Endometrium (tissue), 2 donors: ENCODE measurements at regions not wholly inside any gene's neighbourhood (a gene's known extent, or its start where the extent isn't known, plus 50 kb on each side); places are given as distances from the start of the nearest gene placed in this dataset.
A peak's percentile ranks its signal among the peaks of the same experiment; 100 is the strongest.

ENCODE experiments used
- FAIRE-seq: peaks from 2 replicates; lab custom pipeline; 2012; peaks lifted over from hg19 to GRCh38; lab: Jason Lieb, UNC
- donor health status: control.
- donor health status: control.

DNA sequence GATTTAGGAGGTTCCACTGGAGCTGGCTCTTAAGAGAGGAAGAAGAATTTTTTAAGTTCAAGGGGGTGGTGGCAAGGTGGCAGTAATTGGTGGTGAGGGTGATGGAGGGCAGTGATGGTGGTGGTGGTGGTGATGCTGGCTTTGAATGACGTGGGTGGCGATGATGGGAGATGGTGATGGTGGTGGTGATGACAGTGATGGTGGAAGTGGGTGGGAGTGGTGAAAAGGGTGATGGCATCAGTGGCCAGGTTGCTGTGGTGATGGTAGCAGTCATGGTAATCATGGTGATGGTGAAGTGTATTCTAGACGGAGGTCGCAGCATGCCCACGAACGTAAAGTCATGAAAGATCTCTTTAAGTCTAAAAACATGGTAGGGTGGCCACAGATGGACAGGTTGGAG lies 197.3 kb downstream of the PTEN start:
- FAIRE-seq = no peak

GRCh38 chr10:88062385-88062784 lies 199.0 kb downstream of the PTEN start:
- FAIRE-seq = no peak

DNA sequence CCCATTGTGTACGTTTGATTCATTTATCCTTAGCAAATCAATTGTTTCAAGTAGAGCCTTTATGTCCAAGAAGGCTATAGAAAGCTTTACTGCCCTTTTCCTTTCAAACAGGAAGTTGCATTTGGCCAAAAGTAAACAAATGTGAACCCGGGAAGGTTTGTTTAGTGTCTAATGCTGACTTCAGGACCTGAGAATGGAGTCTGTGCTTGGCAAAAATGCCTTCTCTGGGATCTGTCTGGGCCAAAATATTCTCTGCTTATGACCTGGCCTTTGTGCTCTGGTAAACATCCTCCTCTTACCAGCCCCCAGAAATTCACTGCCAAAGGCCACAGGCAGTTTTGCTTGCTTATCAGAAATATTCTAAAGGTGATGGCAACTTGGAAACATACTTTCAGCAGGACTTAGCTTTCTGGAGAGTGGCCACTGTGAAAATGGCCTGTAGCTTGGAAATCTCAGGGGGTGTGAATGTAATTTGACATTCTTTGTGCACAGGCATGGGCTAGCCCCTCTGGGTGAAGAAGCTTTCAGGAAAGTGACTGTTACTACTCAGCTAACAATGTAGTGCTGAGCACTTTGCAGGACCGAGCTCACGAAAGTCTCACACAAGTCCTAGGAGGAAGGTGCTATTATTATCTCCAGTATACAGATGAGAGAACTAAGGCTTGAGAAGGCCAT lies 199.5 kb downstream of the PTEN start:
- peak; percentile 68 for FAIRE-seq

DNA sequence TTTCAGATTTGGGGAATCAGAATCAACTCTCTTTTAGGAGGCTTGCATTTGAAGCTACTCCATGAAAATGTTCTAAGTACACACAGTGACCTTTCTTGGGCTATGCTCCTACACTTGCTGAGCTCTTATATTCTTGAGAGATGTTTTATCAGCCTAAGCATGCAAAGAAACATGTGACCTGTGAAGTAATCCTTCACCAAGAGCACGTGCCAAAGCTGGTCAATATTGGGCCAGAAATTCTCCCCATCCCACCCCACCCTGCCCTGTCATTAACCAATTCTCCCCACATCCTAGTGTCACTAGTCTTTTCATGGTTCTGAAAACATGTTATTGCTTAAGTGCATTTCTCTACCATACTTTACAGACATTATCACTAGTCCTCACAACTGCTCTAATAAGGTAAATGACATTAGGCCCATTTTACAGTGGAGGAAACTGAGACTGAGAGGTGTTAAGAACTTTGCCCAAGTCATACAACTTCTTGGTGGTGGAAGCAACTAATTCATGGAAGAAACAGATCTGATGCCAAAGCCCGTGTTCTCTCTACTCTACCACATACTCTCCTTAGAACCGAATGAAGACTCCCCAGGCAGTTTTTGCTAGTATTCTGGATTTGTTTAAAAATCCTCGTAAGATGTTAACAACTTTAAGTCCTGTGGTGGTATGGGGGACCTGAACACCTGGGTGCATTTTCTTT lies 200.6 kb downstream of the PTEN start:
- no peak for FAIRE-seq

DNA sequence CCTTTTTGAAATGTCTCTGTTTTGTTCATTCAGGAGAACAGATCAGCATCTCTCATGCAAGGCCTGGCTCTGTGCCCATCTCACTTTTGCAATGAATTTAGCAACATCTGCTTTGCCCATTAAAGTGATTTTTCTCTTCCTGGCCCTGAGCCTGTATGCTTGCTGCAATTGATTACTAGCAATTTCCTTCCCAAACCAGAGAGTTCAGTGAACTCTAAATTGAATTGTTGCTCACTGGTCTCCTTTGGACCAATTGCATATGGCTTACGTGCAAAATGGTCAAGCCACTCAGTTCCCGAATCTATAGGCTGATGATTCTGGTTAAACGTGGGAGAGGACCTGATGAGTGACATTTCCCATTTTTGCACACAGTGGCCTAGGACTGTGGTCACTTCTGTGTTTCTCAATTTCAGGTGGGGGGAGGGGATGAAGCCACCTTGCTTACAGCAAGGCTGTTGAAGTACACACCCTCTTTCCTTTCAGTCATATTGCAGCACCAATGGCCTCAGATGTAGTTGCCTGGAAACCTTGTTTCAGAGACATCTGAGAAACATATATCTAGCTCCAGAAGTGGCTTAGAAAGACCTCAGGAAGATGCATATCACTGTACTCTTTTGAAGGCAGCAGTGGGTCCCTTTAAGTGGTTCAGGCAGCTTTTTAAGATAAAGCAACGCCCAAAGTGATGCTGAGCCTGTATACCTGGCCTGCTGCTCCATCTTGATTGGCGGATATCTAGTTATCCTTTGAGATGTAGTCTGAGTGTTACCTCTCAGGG lies 201.4 kb downstream of the PTEN start:
- no peak for FAIRE-seq

DNA sequence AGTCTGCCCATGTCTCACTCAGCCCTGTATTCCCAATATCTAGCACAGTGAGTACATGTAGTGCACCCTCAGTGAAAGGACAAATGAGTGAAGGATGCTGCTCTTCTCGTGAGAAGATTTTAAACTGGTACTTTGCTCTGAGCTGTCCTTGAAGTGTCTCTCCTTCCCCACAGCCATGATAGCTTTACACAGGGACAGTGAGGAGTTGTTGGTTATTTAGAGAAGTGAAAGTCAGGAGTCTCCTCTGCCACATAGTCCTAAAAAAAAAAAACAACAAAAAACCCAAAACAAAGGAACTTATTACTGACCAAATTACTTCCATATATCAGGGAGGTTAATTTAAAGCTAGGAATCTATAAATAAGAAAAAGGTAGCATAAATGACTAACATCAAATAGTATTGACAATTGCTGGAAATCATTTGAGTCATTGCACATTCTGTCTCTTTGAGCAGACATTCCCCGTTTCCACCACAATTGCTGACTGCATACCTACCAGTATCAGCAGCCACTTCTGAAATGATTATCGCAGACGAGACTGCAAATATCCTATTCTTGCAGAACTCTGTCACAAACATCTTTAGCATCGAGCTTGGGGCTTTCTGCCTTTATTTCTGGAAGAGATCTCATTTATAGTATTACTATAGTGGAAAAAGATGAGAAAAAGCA lies 202.1 kb downstream of the PTEN start:
- FAIRE-seq = no peak

DNA sequence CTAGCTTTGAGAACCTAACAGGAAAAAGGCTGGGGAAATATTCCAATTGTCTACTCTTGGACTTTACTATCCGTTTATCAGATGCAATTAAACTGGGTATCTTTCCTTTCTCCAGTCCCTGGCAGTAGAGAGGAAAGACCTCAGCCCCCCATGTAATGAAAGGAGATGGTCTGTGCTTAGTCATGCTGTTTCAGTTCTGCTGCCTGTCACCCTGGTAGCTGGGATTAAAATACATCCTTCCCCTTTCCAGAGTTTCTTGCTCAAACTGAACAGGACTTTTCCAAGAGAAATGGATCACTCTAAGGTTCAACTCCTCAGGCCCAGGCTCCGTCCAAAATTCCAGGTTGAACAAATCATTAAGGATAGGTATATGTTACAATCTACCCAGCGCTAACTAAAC lies 202.9 kb downstream of the PTEN start:
- no peak for FAIRE-seq

- FAIRE-seq = no peak
Measured at GRCh38 chr10:88066876-88067275, 203.5 kb downstream of the PTEN start.

- no peak for FAIRE-seq
Measured at GRCh38 chr10:88067737-88068136, 204.3 kb downstream of the PTEN start.

DNA sequence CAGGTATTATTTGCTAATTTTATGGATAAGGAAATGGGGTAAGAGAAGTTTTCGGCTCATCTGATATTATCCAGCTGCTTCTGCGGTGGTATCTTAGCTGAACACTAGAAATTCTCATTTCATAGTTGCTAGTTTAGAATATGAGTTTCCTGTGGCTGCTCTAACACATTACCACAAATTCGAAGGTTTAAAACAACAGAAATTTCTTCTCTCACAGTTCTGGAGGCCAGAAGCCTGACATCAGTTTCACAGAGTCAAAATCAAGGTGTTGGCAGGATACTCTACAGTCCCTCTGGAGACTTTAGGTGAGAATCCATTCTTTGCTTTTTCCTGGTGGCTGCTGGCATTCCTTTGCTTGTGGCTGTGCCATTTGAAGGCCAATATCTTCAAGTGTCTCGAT lies 205.9 kb downstream of the PTEN start:
- FAIRE-seq = no peak

- FAIRE-seq = no peak
Measured at GRCh38 chr10:88070080-88070880, 206.9 kb downstream of the PTEN start.

DNA sequence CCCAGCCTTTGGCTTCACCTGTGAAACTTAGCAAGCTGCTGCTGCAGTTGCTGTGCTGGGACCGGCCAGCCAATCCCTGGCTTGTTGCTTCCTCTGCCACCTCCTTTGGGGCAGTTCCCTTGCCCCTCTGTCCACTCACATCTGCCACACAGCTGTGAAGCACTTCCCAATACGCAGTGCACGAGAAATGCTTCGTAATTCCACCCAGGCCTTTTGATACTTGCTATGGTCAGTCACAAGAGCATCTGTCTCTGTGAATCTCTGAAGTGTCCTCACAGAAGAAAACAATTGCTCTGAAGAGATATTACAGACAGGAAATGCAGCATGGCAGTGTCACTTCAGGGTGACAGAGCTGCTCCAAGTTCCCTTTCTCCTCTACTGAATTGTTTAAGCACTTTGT lies 208.5 kb downstream of the PTEN start:
- FAIRE-seq = no peak

DNA sequence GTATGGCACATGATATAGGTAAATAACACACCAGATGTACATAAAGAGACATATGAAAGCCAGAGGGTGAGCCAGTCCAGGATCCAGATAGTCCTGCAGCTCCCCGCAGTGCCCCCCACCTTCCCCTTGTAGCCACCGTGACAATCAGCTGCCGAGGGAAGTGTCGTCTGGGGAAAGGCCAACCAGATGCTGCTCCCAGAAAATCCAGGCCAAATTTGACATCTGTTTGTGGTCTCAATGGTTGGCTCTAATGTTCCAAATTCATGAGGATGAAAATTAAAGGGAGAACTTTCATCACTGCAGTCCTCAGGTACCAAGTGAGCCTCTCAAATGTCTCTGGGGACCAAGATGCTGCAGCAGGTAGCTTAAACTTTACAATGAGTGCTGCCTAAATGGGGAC lies 210.3 kb downstream of the PTEN start:
- FAIRE-seq = no peak

DNA sequence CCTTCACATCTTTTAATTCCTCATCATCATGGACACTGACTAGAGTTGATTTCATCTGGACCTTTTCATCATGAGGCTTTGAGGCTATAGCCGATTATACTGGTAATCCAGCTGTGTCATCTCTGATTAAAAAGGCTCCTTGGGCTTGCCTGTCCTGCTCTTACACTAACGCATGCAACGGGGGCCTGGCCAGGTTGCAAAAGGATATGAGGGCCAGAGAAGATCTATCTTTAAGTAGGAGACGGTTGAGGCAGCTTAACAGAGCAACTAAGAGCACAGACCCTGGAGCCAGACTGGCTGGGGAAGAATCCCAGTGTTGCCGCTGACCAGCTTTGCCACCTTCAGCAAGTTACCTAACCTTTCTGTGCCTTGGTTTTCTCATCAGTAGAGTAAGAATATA lies 211.5 kb downstream of the PTEN start:
- no peak for FAIRE-seq

GRCh38 chr10:88076027-88076880 lies 212.8 kb downstream of the PTEN start:
- FAIRE-seq = no peak

DNA sequence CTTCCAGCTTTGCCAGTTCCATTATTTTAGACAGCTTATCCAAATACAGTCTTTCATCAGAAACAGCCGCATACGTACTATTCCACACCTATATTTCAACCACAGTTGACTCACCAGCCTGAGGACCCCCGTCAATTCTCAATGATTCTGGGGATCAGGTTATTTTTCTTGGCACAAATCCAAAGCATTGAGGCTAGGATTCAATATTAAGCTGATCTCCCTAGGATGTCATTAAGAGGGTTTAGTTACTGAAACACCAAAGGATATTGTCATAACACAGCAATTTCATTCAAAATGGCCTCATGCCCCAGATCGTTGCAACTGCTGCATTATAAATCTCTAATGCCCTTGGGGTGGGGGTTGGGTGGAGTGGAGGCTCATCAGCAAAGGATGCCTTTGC lies 214.6 kb downstream of the PTEN start:
- FAIRE-seq = no peak

GRCh38 chr10:88080213-88080612 lies 216.8 kb downstream of the PTEN start:
- no peak for FAIRE-seq

DNA sequence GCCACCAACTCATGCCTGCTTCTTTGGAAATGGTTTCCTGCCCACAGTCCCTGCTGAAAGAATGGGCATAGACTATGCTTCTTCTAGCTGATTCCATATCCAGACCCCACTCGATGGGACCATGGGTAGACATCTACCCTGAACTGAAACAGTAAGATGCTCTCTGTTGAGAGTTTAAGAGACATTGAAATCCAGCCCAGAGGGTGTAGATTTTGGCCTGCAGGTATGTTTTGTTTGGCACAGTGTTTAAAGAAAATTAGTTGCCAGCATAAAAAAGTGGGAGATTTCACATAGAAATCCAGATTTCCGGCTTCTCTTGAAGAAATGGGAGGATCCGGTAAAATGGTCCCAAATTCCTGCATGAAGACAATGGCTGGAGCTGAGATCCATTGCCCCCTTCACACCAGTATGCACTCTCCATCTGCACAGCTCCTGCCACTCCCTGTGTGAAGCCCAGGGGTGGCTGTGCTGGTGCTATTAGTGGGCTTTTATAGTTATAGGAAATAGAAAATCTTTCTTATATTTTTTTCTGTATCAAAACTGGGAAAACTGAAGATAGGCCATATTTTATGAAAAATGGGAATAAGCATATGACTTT lies 218.1 kb downstream of the PTEN start:
- FAIRE-seq = no peak

DNA sequence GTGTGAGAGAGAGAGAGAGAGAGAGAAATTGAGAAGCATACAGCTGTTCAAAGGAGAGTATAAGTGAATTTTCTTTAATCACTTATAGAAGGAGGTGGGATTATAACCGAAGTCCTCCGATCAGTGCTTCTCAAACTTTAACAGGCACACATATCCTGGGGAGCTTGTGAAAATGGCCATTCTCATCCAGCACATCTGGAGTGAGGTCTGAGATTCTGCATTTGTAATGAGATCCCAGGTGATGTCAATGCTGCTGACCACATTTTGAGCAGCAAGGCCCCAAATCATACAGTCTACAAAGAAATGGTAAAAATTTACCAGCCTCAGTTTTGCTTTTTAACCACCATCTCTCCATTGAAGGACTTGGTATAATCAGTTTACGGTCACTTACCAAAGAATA lies 219.0 kb downstream of the PTEN start:
- FAIRE-seq = no peak

- no peak for FAIRE-seq
Measured at GRCh38 chr10:88082806-88083596, 219.6 kb downstream of the PTEN start.
